HepG2 (cell line): ENCODE measurements at regions not wholly inside any gene's neighbourhood (a gene's known extent, or its start where the extent isn't known, plus 50 kb on each side); places are given as distances from the start of the nearest gene placed in this dataset.

ENCODE experiments used
- BCL3 ChIP-seq: sonication (generic); formaldehyde crosslinking; IDR thresholded peaks from 2 replicates; pipeline ENCODE4 v1.5.1; 2020; ENCODE audit warnings: mild to moderate bottlenecking, missing genetic modification reagents, moderate library complexity
- CHD2 ChIP-seq: IDR thresholded peaks from 2 replicates; pipeline ENCODE4 v1.6.1; 2011; ENCODE audit warnings: low read depth, low read length, improper control_type of control experiment
- CTCF ChIP-seq: sonication (generic); formaldehyde crosslinking; IDR thresholded peaks from 2 replicates; pipeline ENCODE4 v1.5.0; 2020; ENCODE audit warnings: mild to moderate bottlenecking, missing genetic modification reagents, moderate library complexity
- HMG20A ChIP-seq: IDR thresholded peaks from 2 replicates; pipeline ENCODE4 v1.6.1; 2016; ENCODE audit warnings: borderline replicate concordance
- HMGA1 ChIP-seq: sonication (generic); formaldehyde crosslinking; conservative IDR thresholded peaks from 2 replicates; pipeline ENCODE4 v1.4.0; 2020; ENCODE audit warnings: missing genetic modification reagents
- MYC ChIP-seq: sonication (generic); formaldehyde crosslinking; IDR thresholded peaks from 2 replicates; pipeline ENCODE4 v1.9.0; 2021; ENCODE audit warnings: missing genetic modification reagents, borderline replicate concordance
- NR2C2 ChIP-seq: sonication (generic); formaldehyde crosslinking; IDR thresholded peaks from 2 replicates; pipeline ENCODE4 v1.4.0; 2020; ENCODE audit warnings: missing genetic modification reagents, mild to moderate bottlenecking, moderate library complexity, borderline replicate concordance
- PCBP1 ChIP-seq: fragments of 200-400 bp; formaldehyde crosslinking; IDR thresholded peaks from 2 replicates; pipeline ENCODE4 v1.6.1; 2017; ENCODE audit warnings: mild to moderate bottlenecking, low read depth, low read length, borderline replicate concordance
- POLR2A ChIP-seq, 2 experiments: IDR thresholded peaks; 2 replicates each; pipeline ENCODE4 v1.6.1; 2011; ENCODE audit warnings: low read depth in 2 of 2, low read length in 2 of 2, mild to moderate bottlenecking in 1 of 2, moderate library complexity in 1 of 2; ENCODE audit not compliant: insufficient read depth in 1 of 2
- REXO4 ChIP-seq: sonication (generic); formaldehyde crosslinking; IDR thresholded peaks from 2 replicates; pipeline ENCODE4 v1.8.0; 2022; ENCODE audit warnings: missing genetic modification reagents, mild to moderate bottlenecking, borderline replicate concordance
- SIX1 ChIP-seq: sonication (generic); formaldehyde crosslinking; IDR thresholded peaks from 2 replicates; pipeline ENCODE4 v1.4.0; 2020; ENCODE audit warnings: missing genetic modification reagents, borderline replicate concordance
- SRSF9 ChIP-seq: fragments of 200-400 bp; formaldehyde crosslinking; IDR thresholded peaks from 2 replicates; pipeline ENCODE4 v1.6.1; 2018; ENCODE audit warnings: borderline replicate concordance, mild to moderate bottlenecking, low read depth, low read length; ENCODE audit not compliant: insufficient read depth, poor library complexity, severe bottlenecking
- ZNF781 ChIP-seq: sonication (generic); formaldehyde crosslinking; IDR thresholded peaks from 2 replicates; pipeline ENCODE4 v1.5.1; 2020; ENCODE audit warnings: borderline replicate concordance, mild to moderate bottlenecking, missing genetic modification reagents; ENCODE audit errors: not compliant biosample characterization
- ZNF792 ChIP-seq: IDR thresholded peaks from 2 replicates; pipeline ENCODE4 v1.6.1; 2016

GRCh38 chr16:72680732-72681131, 367.2 kb downstream of the ZFHX3 start:
- TF ChIP-seq REXO4 (CRISPR knock-in tag), result no peak
- TF ChIP-seq HMGA1, result no peak
- no peak for TF ChIP-seq ZNF792 (CRISPR knock-in tag)
- no peak for TF ChIP-seq PCBP1
- no peak for TF ChIP-seq ZNF781
- no peak for TF ChIP-seq MYC (CRISPR knock-in tag)
- TF ChIP-seq SIX1 (CRISPR knock-in tag), result no peak
- TF ChIP-seq POLR2A (IDR thresholded peaks at IDR 0.05; ENCODE audit: insufficient read depth in 1 of 2, low read depth in 2 of 2, low read length in 2 of 2), result no peak
- TF ChIP-seq CTCF (CRISPR knock-in tag), result no peak
- TF ChIP-seq BCL3, result no peak
- TF ChIP-seq SRSF9, result no peak
- TF ChIP-seq HMG20A, result no peak
- TF ChIP-seq NR2C2 (CRISPR knock-in tag), result no peak
- TF ChIP-seq CHD2, result no peak
